Muscle layer of duodenum (tissue), 2 donors: ENCODE measurements at regions not wholly inside any gene's neighbourhood (a gene's known extent, or its start where the extent isn't known, plus 50 kb on each side); places are given as distances from the start of the nearest gene placed in this dataset.

Experiments
- H3K27ac ChIP-seq: one replicate; pipeline ENCODE4 v1.7.0; 2013; ENCODE audit warnings: mild to moderate bottlenecking, low read length
- H3K27me3 ChIP-seq: one replicate; pipeline ENCODE4 v1.7.0; 2013; ENCODE audit warnings: low read depth, mild to moderate bottlenecking, control low read depth, low read length
- H3K36me3 ChIP-seq, 2 donors: one replicate each; pipeline ENCODE4 v1.7.0; 2013; ENCODE audit warnings: low read length in 2 of 2, control low read depth in 1 of 2, mild to moderate bottlenecking in 1 of 2; ENCODE audit not compliant: insufficient read depth in 2 of 2, control insufficient read depth in 1 of 2
- H3K4me1 ChIP-seq, 2 donors: one replicate each; pipeline ENCODE4 v1.7.0; 2013; ENCODE audit warnings: low read length in 2 of 2, mild to moderate bottlenecking in 2 of 2, control low read depth in 1 of 2, moderate library complexity in 1 of 2; ENCODE audit not compliant: insufficient read depth in 2 of 2, control insufficient read depth in 1 of 2
- H3K4me3 ChIP-seq, 2 donors: one replicate each; pipeline ENCODE4 v1.7.0; 2013; ENCODE audit warnings: low read length in 2 of 2, low read depth in 1 of 2, mild to moderate bottlenecking in 1 of 2
- H3K9me3 ChIP-seq, 2 donors: one replicate each; pipeline ENCODE4 v1.7.0; 2013; ENCODE audit warnings: low read length in 2 of 2, control low read depth in 1 of 2, mild to moderate bottlenecking in 1 of 2; ENCODE audit not compliant: control insufficient read depth in 1 of 2
- donor health status: healthy.

DNA sequence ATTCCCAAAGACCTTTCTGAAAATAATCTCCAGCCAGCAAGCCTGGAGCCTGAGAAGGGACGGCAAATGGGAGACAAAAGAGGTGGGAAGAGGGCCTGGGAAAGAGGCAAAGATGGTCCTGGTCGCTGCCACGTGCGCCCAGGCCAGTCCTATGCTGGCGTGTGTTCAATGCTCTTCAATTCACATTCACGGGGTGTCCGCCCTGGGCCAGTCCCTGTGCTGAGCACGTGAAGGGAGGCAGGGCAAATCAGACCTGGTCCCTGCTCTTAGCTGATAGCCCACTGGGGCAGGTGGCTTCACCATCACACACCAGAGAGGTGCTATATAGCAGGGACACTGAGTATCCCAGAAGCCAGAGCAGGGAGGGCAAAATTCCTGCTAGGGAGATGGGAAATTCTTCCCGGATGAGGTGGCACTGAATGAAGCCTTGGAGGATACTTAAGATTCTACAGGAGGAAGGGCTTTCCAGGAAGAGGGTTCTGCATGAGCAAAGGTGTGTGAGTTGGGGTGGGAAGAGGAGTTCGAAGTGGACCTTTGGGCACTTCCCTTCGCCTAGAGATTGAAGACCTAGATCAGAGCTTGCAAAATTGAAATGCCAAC lies 148.2 kb downstream of the CHST1 start:
- H3K9me3 ChIP-seq = peaks cover 0 to under 1% of the 10 kb centered on the region in 2 donors
- no peaks in the 10 kb centered on the region for H3K27me3 ChIP-seq
- no peaks in the 10 kb centered on the region for H3K36me3 ChIP-seq
- H3K27ac ChIP-seq = no peak overlapping the region
- H3K4me3 ChIP-seq = no peak overlapping the region
- H3K4me1 ChIP-seq = no peaks in the 10 kb centered on the region

- no peaks in the 10 kb centered on the region for H3K9me3 ChIP-seq
- H3K4me1 ChIP-seq = no peaks in the 10 kb centered on the region
- H3K4me3 ChIP-seq = no peak overlapping the region
- no peaks in the 10 kb centered on the region for H3K27me3 ChIP-seq
- no peaks in the 10 kb centered on the region for H3K36me3 ChIP-seq
- no peak overlapping the region for H3K27ac ChIP-seq
Observed at GRCh38 chr11:45513821-45514340, 151.5 kb downstream of the CHST1 start.

GRCh38 chr11:45512471-45513148 lies 152.8 kb downstream of the CHST1 start:
- Histone ChIP-seq H3K36me3 (no peaks in the 10 kb centered on the region), H3K9me3 (no peaks in the 10 kb centered on the region), H3K4me3 (no peak overlapping the region), H3K27me3 (no peaks in the 10 kb centered on the region), H3K4me1 (no peaks in the 10 kb centered on the region), H3K27ac (no peak overlapping the region)

DNA sequence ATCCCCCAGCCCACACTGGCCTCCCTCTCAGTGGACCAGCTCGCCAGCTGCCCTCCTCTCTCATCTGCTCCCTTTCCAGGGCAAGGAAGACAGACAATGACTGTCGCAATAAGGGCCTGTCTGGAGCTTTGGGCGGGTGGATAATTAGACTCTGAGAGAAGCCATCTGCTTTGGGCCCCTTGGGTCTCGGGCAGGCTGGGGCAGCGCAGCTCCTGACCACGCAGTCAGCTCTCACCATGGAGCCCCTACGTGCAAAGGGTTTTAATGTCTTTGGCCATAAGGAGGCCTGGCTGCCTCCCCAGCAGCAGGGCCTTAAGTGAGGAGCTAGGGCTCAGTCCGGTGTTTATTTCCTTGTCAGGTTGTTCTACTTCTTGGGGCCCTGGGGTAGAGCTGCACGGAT lies 153.9 kb downstream of the CHST1 start:
- Histone ChIP-seq H3K27ac (no peak overlapping the region), H3K27me3 (no peaks in the 10 kb centered on the region), H3K36me3 (no peaks in the 10 kb centered on the region), H3K9me3 (no peaks in the 10 kb centered on the region), H3K4me3 (no peak overlapping the region), H3K4me1 (no peaks in the 10 kb centered on the region)

- H3K27ac ChIP-seq = no peak overlapping the region
- no peaks in the 10 kb centered on the region for H3K36me3 ChIP-seq
- peaks cover 0 to 2% of the 10 kb centered on the region in 2 donors for H3K9me3 ChIP-seq
- H3K27me3 ChIP-seq = no peaks in the 10 kb centered on the region
- no peak overlapping the region for H3K4me3 ChIP-seq
- H3K4me1 ChIP-seq = no peaks in the 10 kb centered on the region
Observed at GRCh38 chr11:45507916-45508315, 157.5 kb downstream of the CHST1 start.

DNA sequence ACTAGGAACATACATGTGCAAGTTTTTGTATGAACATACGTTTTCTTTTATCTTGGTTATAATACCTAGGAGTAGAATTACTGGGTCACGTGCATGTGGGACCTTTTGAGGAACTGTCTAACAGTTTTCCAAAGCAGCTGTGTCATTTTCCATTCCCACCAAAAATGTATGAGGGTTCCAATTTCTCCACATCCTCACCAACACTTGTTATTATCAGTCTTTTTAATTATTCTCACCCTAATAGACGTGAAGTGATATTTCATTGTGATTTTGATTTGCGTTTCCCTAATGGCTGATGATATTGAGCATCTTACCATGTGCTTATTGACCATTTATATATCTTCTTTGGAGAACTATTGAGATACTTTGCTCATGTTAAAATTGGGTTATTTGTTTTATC lies 162.1 kb downstream of the CHST1 start:
- Histone ChIP-seq H3K9me3 (peaks cover 0 to 4% of the 10 kb centered on the region in 2 donors), H3K27ac (no peak overlapping the region), H3K4me3 (no peak overlapping the region), H3K4me1 (no peaks in the 10 kb centered on the region), H3K36me3 (no peaks in the 10 kb centered on the region), H3K27me3 (no peaks in the 10 kb centered on the region)

- peaks cover 0 to 4% of the 10 kb centered on the region in 2 donors for H3K9me3 ChIP-seq
- H3K4me3 ChIP-seq = no peak overlapping the region
- H3K4me1 ChIP-seq = no peaks in the 10 kb centered on the region
- no peaks in the 10 kb centered on the region for H3K36me3 ChIP-seq
- no peak overlapping the region for H3K27ac ChIP-seq
- no peaks in the 10 kb centered on the region for H3K27me3 ChIP-seq
Observed at GRCh38 chr11:45502226-45502545, 163.2 kb downstream of the CHST1 start.

GRCh38 chr11:45501392-45502225 lies 163.8 kb downstream of the CHST1 start:
- Histone ChIP-seq H3K27me3 (no peaks in the 10 kb centered on the region), H3K4me3 (no peak overlapping the region), H3K36me3 (no peaks in the 10 kb centered on the region), H3K27ac (no peak overlapping the region), H3K4me1 (no peaks in the 10 kb centered on the region), H3K9me3 (peaks cover 0 to 4% of the 10 kb centered on the region in 2 donors)

DNA sequence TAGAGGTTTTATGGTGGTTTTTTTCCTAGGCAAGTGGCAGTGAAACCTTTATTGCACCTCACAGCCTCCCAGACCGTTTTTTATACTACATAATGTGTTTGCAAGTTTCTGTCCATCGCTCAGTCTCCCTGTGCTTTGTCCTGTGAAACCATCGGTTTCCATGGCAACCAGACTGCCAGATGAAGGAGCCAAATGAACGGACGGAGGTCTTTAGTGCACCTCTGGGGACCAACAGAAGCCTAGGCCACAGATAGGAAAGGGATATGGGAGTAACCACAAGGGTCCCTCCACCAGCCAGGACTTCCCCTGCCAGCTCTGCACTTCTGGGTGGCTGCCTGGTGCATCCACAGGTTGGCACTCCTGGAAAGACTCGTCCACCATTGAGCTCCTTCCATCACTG lies 165.0 kb downstream of the CHST1 start:
- Histone ChIP-seq H3K9me3 (peaks cover 0 to 4% of the 10 kb centered on the region in 2 donors), H3K27me3 (no peaks in the 10 kb centered on the region), H3K27ac (no peak overlapping the region), H3K4me1 (no peaks in the 10 kb centered on the region), H3K36me3 (no peaks in the 10 kb centered on the region), H3K4me3 (no peak overlapping the region)

- H3K36me3 ChIP-seq = no peaks in the 10 kb centered on the region
- no peak overlapping the region for H3K27ac ChIP-seq
- no peaks in the 10 kb centered on the region for H3K27me3 ChIP-seq
- no peak overlapping the region for H3K4me3 ChIP-seq
- peaks cover 0 to 5% of the 10 kb centered on the region in 2 donors for H3K9me3 ChIP-seq
- H3K4me1 ChIP-seq = no peaks in the 10 kb centered on the region
Observed at GRCh38 chr11:45494738-45495137, 170.7 kb downstream of the CHST1 start.

DNA sequence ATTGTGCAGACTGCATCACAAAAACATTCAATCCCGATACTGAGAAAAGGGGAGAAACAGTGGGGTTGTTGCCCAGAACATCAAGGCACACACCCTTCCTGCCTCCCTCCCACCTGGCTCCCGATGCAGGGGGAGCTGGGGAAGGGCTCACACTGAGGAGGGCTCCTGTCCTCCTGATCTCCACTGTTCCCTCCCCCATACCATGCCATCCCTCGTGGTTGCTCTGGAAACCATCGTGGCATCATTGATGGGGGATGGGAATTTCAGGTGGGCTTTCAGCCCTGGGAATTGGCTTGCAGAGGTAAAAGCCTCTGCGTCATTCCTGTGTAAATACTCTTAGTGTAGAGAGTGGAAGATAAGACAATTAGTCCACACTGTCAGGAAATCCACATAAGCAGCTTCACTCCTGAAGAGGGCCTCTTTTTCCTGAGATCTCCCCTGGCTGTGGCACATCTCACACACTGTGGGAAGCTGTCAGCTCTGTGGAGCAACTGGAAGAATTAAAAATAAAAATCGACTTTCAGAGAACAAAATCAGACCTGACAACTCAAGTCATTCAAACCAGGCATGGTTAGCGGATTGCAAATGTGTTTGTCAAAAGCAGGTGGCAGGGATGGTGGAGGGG lies 176.0 kb downstream of the CHST1 start:
- no peak overlapping the region for H3K4me3 ChIP-seq

More for the DNA sequence above, 176.0 kb downstream of the CHST1 start:
- no peaks in the 10 kb centered on the region for H3K36me3 ChIP-seq
- no peaks in the 10 kb centered on the region for H3K27me3 ChIP-seq
- H3K9me3 ChIP-seq = peaks cover 0 to 5% of the 10 kb centered on the region in 2 donors
- H3K27ac ChIP-seq = no peak overlapping the region
- H3K4me1 ChIP-seq = no peaks in the 10 kb centered on the region
